ENCODE measurements at regions not wholly inside any gene's neighbourhood (a gene's known extent, or its start where the extent isn't known, plus 50 kb on each side); places are given as distances from the start of the nearest gene placed in this dataset.
A peak's percentile ranks its signal among the peaks of the same experiment; 100 is the strongest.

DNA sequence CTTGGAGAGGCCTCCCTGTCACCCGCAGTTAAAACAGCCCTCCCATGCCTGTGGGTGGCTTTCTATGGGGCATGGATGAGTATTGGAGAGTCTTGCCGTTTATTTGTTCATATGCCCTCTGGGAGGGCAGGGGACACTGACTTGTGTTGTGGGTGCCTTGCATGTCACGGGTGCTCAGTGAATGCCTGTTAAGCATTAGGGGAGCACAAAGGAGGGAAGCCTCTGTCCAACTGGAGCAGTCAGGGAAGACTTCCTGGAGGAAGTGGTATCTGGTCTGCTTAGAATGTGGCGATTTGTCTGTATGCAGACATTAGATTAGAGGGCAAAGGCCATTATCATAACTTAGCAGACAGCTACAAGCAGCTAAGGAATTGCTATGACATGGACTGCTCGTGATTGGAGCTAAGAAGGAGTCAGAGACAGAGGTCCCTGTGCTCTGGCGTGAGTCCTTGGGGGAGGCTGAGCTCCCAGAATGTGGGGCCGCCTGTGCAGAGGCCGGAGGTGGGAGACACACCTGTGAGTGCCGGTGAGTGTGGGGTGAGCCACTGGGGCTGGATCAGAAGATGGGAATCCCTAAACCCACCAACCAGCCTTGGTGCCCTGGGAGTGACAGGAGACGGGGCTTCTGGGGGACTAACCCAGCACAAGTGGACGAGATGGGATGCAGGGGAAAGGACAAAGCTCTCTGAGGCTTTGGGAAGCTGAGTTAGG, 286.1 kb downstream of the SEC14L1 start:
- DNase-seq (ENCODE audit: extremely low read depth, low read depth, low spot score): no peak

DNA sequence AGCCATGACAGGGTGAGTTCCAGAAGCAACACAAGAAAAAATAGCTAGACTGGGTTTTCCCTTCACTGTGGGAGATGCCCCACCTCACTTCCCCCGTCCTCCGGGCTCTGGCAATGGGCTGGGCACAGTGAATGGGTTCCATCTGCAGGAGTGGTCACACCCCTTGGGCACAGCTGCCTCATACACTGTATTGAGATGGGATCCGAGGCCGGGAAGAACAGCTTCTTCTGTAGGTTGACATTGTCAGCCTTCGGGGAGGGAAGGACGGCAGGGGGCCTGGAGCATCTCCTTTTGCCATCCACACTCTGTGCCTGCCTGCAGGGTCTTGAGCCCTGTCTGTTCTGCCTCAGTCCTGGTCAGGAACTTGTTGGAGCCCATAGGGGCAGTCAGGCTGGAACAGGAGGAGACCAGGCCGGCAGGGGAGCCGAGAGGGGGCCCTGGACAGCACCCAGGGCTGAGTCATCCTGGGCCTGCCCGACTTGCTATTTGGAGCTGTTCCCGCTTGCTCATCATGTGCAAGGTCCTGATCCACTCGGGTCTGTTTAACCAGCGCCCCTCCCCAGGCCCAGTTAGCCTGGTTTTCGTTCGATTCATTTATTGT, 286.7 kb downstream of the SEC14L1 start:
- DNase-seq (ENCODE audit: extremely low read depth, low read depth, low spot score): no peak

DNA sequence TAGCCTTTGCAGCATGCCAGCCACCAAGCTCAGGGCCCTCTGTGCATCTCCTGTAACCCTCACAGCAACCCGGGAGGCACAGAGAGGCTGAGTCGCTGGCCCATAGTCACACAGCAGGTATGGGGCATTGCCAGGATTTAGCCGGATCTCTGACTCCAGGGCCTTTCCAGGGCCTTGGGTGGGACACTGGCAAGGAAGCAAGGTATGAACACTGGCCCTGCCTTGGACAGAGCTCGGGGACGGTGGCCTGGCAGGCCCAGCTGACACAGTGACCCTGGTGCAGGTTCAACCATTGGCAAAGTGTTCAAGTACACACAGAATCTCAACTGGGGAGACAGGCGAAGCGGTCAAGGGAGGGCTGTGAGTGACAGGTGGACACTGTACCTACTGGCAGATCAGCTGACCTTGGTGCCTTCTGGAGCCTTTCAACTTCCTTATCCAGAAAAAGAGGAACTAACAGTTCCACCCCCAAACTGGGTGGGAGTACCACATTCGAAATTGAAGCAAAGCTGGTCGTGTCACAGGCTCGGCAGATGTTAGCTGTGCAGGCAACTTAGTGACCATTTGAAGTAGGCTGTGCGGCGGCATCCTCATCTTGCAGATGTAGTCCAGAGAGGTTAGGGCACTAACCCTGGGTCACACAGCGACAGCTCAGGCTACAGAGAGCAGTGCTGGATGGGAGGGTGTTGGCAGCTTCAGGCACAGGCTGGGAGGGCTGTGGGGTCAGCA, 287.4 kb downstream of the SEC14L1 start:
- no peak for DNase-seq (ENCODE audit: extremely low read depth, low read depth, low spot score)

DNA sequence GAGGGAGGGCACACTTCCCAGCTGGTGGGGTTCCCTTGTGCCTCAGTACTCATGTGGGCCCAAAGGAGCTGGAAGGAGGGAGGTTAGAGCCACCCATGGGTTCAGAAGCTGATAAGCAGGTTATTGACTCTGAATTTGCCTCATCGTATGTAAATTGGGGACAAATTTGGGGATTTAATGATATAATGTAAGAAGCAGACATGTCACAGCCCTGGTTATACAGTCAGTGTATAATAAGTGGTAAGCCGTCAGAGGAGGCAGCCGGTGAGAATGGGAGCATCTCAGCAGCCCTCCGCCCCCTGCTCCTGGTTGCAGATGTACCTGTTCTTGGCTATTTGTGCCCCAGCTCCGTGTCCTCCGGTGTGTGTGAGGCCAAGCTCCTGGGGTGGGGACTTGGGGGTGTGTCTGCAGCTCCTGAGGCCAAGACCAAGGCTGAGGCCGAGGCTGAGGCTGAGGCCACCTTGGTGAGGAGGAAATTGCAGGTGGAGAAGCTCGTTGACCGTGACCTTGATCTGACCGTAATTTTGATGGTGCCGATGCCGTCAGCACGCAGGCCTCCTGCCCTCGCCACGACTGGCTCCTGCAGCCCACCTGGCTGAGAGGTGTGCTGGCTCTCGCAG, 288.1 kb downstream of the SEC14L1 start:
- no peak for DNase-seq (ENCODE audit: extremely low read depth, low read depth, low spot score)

DNA sequence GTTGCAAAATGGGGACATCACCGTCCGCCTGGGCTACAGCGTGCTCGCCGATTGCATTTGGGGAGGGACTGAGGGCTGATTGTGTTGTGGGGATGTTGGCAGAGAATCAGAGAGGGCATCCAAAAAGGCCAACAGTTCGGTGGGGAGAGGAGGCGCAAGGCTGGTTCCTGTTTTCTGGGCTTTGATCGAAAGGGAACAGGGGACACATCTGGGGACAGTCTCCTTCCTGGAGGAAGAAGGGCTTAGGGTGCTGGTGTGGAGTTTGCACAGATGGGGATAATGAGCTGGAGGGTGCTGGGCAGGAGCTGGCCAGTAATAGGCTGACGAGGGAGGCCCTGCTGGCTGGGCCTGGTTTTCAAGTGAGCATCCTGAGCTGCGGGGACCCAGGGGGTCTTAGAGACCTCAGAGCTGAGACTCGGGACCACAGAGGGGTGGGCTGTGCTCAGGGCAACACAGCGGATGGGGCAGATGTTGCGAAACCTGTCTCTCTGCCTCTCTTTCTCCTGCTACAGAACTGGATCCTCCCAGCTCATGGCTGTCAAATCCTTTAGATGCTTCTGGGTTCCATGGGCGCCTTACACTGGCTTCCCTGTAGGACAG, 288.7 kb downstream of the SEC14L1 start:
- DNase-seq (ENCODE audit: extremely low read depth, low read depth, low spot score): no peak

DNA sequence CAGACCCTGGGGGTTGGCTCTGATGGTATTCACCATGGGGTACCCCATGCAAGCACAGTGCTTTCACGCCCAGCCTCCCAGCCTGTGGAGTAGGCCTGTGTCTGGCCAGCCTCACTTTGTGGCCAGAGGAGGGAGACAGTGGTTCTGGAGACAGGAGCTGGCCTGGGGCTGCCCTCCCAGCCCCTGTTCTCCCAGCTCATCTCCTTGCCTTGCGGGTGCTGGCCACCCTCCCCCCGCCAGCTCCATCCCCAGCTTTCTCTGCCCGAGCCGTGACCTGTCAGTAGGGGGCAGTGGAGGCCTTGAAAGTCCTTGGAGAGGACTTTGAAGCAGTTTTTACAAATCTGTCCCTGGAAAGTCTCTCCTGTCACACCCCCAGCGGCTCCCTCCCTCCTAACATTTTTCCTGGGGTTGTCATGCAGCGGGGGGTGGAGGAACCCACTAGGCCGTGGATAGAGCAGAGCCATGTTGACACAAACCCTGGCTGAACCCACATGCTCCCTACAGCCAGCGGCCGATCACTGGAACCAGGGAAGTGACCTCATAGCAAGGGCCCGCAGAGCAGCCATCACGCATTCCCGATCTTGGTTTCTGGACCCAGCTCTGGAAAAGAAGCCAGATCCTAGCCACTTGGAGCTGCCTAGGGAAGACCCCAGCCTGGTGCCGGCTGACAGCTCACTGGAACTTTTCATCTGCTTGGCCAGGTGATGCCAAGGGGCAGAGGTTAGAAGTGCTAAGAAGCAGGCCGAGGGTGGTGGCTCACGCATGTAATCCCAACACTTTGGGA, 289.4 kb downstream of the SEC14L1 start:
- DNase-seq (ENCODE audit: extremely low read depth, low read depth, low spot score): peak; percentile 54

DNA sequence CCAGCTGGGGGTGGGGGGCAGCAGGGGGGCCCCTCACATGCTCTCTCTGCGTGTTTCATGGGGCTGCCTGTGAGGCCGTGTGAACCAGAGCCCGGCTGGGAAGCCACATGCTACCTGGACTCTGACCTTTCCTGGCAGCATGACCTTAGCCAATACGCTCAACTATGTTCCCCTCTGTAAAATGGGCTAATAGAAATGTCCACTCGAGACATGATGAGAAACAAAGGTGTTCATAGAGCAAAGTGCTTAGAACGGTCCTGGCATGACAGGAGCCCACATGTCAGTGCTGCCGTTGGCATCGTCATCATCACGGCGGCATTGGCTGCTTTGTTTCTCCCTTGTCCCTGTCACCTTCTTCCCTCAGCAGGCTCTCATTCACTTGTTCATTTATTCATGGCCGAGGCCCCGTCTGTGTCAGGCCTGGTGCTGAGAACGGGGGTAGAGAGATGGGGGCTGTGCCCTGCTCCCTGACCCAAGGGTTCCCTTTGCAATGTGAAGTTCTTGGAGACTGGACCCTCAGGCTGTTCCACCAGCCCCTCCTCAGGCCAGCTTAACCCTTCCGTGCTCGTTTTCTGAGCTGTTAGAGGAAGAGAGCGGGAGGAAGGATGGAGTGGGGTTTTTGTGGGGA, 291.4 kb downstream of the SEC14L1 start:
- DNase-seq (ENCODE audit: extremely low read depth, low read depth, low spot score): no peak

DNA sequence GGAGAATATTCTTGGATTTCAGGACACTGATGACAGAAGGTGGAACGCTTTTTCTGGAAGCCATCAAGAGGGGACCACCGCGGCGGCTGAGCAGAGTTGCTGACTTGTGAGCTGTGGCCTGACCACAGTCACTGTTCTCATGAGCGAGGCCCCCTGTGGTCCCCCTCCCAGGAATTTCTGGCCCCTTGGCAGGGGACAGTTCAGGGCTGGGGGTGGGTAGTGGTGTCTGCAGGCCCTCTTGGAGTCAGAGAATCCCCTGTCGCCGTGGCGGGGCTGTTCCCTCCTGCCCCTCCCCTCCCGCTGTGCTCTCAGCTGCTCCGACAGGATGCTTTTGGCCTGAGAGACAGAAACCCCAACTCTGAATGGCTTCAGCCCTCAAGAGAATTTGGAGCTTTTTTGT, 292.0 kb downstream of the SEC14L1 start:
- no peak for DNase-seq (ENCODE audit: extremely low read depth, low read depth, low spot score)

DNA sequence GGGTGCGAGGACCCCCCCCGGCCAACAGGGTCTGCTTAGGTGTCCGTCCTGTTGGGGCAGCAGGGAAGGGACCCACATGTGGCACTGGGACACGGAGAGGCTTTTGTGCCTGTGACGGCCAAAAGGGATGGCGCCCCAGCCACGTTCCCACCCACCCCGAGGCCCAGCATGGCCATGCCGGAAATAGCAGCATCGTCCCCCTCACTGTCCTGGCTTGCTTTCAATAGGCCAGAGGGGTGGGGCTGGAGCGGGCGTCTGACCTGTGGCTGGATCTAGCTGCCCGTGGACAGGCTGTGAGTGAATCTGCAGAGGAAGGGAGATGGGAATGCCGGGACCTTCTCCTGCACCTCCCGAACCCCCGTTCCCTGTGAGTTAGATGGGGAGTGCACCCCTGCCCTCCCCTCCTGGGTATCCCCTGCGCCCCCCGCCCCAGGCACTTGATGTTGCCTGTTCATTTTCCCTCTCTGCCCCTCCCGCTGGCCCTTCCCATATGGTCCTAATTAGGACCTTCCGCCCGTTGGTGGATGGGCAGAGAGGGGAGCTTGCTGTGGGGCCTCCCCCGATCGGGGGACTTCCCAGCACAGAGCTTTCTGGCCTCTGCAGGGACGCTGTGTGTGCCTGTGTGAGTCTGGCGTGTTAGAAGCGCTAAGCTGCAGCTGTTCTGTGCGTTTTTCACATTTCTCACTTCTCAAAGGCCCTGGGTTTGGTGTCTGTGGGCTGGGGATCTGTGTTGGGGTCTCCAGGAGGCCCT, 292.8 kb downstream of the SEC14L1 start:
- DNase-seq (ENCODE audit: extremely low read depth, low read depth, low spot score): no peak

DNA sequence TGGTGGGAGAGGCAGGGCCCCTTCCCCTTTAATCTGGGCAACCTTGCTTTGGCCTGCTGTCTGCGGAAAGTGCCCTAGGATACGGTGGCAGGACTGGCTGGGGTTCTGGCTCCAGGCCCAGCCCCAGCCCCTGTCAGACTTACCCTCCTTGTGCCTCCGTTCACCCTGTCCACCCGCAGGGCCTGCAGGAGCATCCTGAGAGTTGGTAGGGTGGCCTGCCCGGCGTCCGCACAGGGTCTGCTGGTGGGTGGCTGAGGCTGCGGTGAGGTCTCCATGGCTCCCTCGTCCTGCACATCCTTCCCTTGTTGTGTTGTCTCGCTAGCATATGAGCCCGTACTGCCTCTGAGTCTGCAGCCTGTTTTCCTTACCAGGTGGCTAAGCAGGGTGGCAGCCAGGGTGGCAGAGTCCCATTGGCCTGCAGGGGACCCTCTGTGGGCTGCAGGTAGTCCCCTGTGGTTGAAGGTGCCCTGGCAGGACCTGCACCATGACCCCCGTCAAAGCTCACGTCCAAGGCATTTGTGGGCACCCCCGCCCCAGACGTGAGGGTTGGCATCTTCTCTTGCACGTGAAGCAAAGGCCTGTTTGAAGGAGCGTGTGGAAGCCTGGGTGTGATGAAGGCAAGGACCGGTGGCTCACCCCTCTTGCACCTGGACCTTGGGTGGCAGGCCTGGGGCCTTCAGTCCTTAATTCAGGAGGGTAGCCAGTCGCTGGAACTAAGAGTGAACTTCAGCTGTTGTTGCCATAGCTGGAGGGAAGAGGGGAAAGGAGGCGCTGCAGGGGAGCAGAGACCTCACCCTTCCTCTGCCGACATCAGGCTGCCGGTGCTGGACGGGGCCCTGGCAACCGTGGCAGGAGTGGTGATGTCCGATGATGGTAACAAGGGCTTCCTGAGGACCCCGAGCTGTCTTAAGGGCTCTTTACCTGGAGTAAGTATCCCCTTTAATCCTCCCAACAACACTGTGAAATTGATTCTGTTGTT, 293.7 kb downstream of the SEC14L1 start:
- no peak for DNase-seq (ENCODE audit: extremely low read depth, low read depth, low spot score)

DNA sequence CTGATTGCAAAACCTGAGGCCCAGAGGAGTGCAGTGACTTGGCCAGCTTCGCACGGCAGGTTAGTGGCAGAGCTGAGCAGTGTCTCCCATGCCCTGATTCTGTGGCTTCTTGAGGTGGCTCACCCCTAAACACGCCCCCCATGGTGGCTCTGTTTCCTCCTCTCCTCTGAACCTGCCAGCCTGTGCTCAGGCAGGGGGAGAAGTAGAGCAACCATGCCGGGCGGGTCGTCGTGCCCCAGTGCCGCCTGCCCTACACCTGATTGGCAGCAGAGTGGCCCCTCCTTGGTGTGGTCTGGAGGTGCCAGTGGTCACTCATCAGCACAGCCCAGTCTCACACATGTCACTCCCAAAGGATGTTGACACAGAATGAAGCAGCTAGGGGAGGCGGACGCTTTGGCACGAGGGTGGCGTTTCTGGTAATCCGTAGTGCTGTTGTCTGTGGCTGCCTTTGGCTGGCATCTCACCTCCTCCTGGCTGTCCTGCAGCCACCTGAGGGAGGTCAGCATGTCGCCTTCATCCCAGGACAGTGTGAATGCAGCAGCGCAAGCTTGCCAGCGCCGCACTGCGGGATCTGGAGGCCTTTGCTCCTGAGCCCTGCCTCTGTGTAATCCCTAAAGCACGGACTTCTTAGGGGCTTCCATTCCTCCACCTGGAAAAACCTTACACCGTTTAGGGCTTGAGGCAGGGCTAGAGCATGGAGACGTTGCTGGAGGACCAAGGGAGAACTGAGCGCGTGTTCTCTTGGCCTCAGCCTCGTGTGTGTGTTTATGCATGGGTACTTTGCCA, 294.7 kb downstream of the SEC14L1 start:
- DNase-seq (ENCODE audit: extremely low read depth, low read depth, low spot score): no peak

DNA sequence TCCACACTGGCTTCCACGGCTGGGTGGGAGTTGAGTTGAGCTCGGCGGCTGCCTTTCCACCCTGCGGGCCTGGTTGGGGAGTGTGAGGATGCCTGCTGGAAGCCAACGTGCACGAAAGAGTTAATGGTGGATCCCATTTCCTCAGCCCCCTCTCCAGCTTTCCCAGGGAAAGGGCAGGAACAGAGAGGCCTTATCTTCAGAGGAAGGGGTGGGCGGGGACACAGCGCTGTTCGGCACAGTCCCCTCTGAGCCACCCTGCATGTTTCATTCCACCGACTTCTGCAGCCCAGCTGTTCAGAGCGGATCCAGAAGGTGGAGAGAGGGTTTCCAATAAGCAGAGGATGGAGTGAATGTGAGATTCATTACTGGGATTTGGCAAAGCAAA, 295.3 kb downstream of the SEC14L1 start:
- no peak for DNase-seq (ENCODE audit: extremely low read depth, low read depth, low spot score)

DNA sequence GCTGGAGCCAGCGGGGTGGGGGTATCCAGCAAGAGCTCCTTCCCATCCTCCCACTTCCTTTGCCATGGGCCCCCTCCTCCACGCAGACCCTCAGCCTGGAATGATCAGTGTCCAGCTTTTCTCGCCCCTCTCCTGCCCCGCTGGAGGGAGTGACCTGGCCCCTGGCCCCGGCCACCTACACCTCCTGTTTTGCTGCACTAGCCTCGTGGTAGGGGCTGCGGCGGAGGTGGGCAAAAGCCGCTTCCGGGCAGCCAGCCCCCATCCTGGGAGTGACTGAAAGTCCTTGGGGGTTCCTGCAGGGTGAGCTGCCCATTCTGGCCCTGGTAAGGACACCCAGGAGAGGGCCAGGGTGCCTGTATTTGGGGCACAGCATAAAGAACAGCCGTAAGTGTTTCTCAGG, 295.7 kb downstream of the SEC14L1 start:
- DNase-seq (ENCODE audit: extremely low read depth, low read depth, low spot score): no peak

DNA sequence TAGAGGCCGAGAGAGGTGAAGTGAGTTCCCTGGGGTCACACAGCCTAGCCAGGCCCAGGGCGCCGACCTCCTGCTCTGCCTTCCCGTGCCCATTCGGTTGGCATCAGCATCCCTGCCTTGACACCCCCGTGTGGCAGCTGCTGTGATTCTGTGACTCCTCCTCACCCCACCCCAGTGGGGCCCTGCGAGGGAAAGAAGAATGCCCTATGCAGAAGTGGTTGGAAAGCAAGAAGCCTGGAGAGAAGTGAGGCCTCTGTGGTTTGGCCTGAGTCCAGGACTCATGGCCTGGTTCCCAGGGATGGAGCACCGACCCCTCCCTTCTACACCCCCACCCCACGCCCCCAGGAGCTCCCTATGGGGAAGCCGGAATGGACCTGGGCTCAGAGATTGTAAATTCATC, 296.2 kb downstream of the SEC14L1 start:
- DNase-seq (ENCODE audit: extremely low read depth, low read depth, low spot score): no peak

DNA sequence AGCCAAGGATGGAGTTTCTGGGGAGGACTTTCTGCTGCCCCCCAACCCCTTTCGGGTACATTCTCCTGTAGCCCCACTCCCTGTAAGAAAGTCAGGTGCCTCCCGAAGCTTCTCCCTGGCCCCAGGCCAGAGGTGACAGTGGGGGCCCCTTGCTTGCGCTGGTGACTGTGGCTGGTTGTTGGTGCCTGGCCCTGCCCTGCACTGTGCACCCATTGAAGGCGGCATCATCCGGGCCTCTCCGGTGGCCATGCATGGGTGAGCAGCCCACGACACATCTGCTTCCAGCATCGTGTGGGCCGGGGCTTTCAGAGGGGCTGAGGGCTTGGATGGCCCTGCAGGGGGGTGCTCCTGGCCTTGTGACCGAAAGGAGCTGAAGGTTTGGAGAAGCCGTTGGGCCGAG, 297.0 kb downstream of the SEC14L1 start:
- no peak for DNase-seq (ENCODE audit: extremely low read depth, low read depth, low spot score)

DNA sequence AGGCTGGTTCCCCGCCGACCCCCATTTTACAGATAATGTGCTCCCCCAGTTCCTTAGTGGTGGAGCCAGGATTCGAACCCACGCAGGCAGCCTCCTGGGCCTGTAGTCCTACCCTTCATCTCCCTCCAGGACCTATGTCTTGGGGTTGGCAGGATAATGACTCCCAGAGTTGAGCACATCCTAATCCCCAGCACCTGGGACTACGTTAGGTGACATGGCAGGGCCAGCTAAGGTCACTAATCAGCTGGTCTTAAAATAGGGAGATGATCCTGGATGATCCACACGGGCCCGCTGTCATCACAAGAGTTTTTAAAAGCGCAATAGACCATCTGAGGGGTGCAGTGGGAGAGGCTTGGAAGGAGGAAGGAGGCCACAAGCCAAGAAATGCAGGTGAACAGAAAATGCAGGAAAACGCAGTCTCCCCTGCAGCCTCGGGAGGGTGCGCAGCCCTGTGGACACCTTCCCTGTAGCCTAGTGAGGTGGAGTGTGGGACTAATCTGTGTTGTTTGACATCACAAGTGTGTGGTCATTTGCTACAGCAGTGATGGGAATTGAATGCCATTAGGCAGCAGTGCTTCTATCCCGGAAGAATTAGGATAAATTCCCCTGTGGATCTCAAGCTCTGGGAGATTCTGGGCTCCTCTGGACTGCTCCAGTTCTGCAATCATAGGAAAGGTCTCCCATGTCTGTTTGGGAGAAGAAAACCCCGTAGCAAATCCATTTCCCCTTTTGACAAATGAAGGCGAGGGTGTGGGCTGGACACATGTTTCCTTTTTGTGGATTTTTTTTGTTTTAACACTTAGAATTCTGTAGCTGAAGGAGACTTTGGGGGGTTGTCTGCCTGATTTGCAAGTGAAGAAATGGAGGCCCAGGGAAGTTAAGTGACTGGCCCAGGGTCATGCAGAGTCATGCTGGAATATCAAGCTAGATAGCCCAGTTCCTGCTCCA, 297.7 kb downstream of the SEC14L1 start:
- no peak for DNase-seq (ENCODE audit: extremely low read depth, low read depth, low spot score)

All from glomerular endothelial cell (primary cell).